ENCODE measurements at regions not wholly inside any gene's neighbourhood (a gene's known extent, or its start where the extent isn't known, plus 50 kb on each side); places are given as distances from the start of the nearest gene placed in this dataset.

GRCh38 chr4:101699441-101700124 lies 90.9 kb upstream of the BANK1 start:
- TF ChIP-seq CTCF (IDR thresholded peaks at IDR 0.05) (no peak), POLR2A (IDR thresholded peaks at IDR 0.05) (no peak), POLR2AphosphoS5 (IDR thresholded peaks at IDR 0.05) (no peak)
